ENCODE measurements at regions not wholly inside any gene's neighbourhood (a gene's known extent, or its start where the extent isn't known, plus 50 kb on each side); places are given as distances from the start of the nearest gene placed in this dataset.

GRCh38 chr7:106196460-106197021 lies 84.4 kb upstream of the SYPL1 start:
- DNase-seq: no peak

GRCh38 chr7:106193661-106194060 lies 81.5 kb upstream of the SYPL1 start:
- no peak for DNase-seq

- DNase-seq: no peak
Observed at GRCh38 chr7:106190589-106191330, 78.6 kb upstream of the SYPL1 start.

DNA sequence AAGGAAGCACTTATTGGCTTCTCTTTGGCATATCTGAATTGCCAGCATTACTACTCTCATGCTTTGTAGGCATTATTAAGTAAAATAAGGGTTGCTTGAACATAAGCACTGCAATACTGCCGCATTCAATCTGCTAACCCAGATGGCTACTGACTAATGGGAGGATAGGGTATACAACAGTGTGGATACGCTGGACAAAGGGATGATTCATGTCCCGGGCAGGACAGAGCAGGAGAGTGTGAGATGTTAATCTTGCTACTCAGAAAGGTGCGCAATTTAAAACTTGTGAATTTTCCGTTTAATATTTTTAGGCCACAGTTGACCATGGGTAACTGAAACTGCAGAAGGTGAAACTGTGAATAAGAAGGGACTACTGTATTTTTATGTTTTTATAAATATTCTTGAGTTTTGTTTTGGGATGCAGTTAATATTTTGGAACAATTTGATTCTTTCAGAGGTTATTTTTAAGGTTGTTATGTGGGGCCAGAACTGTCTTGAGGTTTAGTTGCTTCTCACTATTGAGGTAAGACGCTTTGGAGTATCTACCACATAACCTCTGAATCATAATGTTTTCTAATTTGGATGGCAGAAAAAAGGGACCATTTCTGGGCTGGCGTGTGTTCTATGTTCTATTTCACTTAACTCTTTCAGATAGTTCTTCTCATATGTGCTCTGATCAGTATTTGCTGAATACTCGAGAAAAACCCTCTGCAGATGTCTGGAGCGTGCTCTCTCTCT lies 75.7 kb upstream of the SYPL1 start:
- no peak for DNase-seq

DNA sequence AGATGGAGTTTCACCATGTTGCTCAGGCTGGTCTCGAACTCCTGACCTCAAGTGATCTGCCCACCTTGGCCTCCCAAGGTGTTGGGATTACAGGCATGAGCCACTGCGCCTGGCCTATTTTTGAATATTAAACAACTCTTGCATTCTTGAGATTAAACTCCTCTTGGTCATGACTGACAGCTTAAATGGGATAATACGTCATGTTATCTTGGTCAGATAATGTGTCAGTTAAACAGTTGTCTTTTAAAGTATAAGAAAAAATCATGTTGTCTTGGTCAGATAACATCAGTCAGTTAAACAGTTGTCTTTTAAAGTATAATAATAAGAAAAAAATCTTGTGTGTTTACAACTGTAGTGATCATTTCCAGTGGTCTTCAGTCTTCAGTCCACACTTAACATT lies 73.6 kb upstream of the SYPL1 start:
- no peak for DNase-seq

GRCh38 chr7:106183952-106184351 lies 71.8 kb upstream of the SYPL1 start:
- no peak for DNase-seq

GRCh38 chr7:106182904-106183303 lies 70.8 kb upstream of the SYPL1 start:
- DNase-seq: no peak

GRCh38 chr7:106181658-106182265 lies 69.7 kb upstream of the SYPL1 start:
- DNase-seq: no peak

DNA sequence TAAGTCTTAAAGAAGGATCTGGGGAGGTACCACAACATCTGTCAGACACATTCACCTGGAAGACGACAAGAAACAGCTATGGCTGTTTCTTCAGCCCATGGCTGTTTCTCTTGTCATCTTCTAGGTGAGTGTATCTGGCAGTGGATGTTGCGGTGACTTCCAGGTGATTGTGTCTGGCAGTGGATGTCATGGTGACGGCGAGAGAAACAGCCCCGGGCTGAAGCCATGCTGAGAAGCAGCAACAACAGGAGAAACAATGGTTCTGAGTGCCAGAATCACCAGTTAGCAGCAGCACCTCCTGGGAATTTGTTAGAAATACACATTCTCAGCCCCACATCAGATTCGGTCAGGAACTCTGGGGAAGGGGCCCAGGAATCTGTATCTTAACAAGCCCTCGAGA lies 68.6 kb upstream of the SYPL1 start:
- DNase-seq: no peak

- no peak for DNase-seq
Observed at GRCh38 chr7:106179256-106179655, 67.1 kb upstream of the SYPL1 start.

- DNase-seq: no peak
Observed at GRCh38 chr7:106178593-106179134, 66.6 kb upstream of the SYPL1 start.

GRCh38 chr7:106177738-106178592 lies 65.9 kb upstream of the SYPL1 start:
- DNase-seq: no peak

GRCh38 chr7:106177300-106177690 lies 65.2 kb upstream of the SYPL1 start:
- DNase-seq: no peak

GRCh38 chr7:106176414-106177299 lies 64.5 kb upstream of the SYPL1 start:
- peak; percentile 73 for DNase-seq

- DNase-seq: no peak
Observed at GRCh38 chr7:106175507-106175906, 63.4 kb upstream of the SYPL1 start.

- DNase-seq: no peak
Observed at GRCh38 chr7:106170651-106171050, 58.5 kb upstream of the SYPL1 start.

DNA sequence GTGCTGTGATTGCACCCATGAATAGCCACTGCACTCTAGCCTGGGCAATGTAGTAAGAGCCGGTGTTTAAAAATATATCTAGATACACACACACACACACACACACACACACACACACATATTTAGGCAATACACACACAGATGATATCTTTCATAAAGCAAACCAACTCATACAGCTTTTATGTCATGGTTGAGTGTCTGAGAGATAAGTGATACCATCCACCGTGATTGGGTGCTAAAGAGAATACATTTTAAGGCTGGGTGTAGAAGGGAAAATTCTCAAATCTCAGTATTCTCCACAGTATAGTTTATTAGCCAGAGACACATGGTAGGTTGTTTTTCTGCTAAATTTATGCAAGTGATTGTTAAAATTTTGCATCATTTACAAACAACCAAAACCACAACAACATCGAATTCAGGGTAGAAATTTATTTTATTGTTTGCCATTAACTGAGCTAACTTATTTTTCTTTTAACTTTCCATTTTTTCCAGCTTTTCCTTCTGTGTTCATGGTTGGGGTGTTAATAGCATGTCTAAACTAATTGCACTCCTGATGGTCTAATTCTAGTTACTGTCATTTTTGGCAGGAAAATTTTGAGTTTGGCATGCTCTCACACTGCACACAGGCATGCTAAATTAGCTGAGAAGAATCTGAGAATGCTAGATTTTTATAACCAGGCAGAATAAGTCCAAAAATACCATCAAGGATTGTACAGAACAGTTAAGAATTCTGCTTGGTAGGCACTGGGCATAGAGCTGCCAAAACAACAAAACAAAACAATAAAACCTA lies 57.9 kb upstream of the SYPL1 start:
- DNase-seq: no peak

- no peak for DNase-seq
Observed at GRCh38 chr7:106167439-106168136, 55.5 kb upstream of the SYPL1 start.
